Karpas-422 (cell line): ENCODE measurements at regions not wholly inside any gene's neighbourhood (a gene's known extent, or its start where the extent isn't known, plus 50 kb on each side); places are given as distances from the start of the nearest gene placed in this dataset.

Source experiments
- DNase-seq: peaks from one replicate; pipeline ENCODE4 v3.0.0-alpha.2; 2015
- H2AFZ ChIP-seq: fragments of 200-600 bp; sonication (generic); 2 replicates; pipeline ENCODE4 v1.6.1; 2014; ENCODE audit warnings: antibody characterized with exemption, low read length, mixed read lengths
- H3K27ac ChIP-seq: fragments of 200-600 bp; sonication (generic); 2 replicates; pipeline ENCODE4 v1.5.1; 2014; ENCODE audit warnings: mild to moderate bottlenecking, low read length, moderate library complexity
- H3K27me3 ChIP-seq: fragments of 200-600 bp; sonication (generic); 2 replicates; pipeline ENCODE4 v1.6.1; 2014; ENCODE audit warnings: low read length, mixed read lengths
- H3K36me3 ChIP-seq: fragments of 200-600 bp; sonication (generic); 2 replicates; pipeline ENCODE4 v1.6.1; 2014; ENCODE audit warnings: low read length, mixed read lengths; ENCODE audit not compliant: insufficient read depth
- H3K4me1 ChIP-seq: fragments of 200-600 bp; sonication (generic); 2 replicates; pipeline ENCODE4 v1.6.1; 2014; ENCODE audit warnings: mild to moderate bottlenecking, low read length, mixed read lengths
- H3K4me2 ChIP-seq: fragments of 200-600 bp; sonication (generic); 2 replicates; pipeline ENCODE4 v1.6.1; 2014; ENCODE audit warnings: low read length, low read depth, mild to moderate bottlenecking; ENCODE audit not compliant: poor library complexity, severe bottlenecking
- H3K4me3 ChIP-seq: fragments of 200-600 bp; sonication (generic); 2 replicates; pipeline ENCODE4 v1.5.1; 2014; ENCODE audit warnings: mild to moderate bottlenecking, antibody characterized with exemption, low read length, mixed read lengths
- H3K79me2 ChIP-seq: fragments of 200-600 bp; sonication (generic); 2 replicates; pipeline ENCODE4 v1.6.1; 2014; ENCODE audit warnings: mild to moderate bottlenecking, low read length, mixed read lengths
- H3K9ac ChIP-seq: fragments of 200-600 bp; sonication (generic); 2 replicates; pipeline ENCODE4 v1.6.0; 2014; ENCODE audit warnings: low read length
- H3K9me2 ChIP-seq: fragments of 200-600 bp; sonication (generic), shearing (Covaris generic); replicated peaks from 2 replicates; pipeline ENCODE4 v1.6.0; 2014; ENCODE audit warnings: mild to moderate bottlenecking, low read length, moderate library complexity; ENCODE audit not compliant: insufficient read depth
- H3K9me3 ChIP-seq: fragments of 300-700, 200-600 bp; sonication (generic); 2 replicates; pipeline ENCODE4 v1.6.1; 2014; ENCODE audit warnings: low read length, mixed read lengths
- H4K20me1 ChIP-seq: fragments of 200-600 bp; sonication (generic); 2 replicates; pipeline ENCODE4 v1.6.1; 2014; ENCODE audit warnings: mild to moderate bottlenecking, antibody characterized with exemption, low read length, low read depth; ENCODE audit not compliant: insufficient read depth

- Histone ChIP-seq H2AFZ (no peak overlapping the region), H3K27ac (no peak overlapping the region), H3K36me3 (no peaks in the 10 kb centered on the region), H3K27me3 (no peaks in the 10 kb centered on the region), H3K9me2 (no peaks in the 10 kb centered on the region), H3K4me3 (no peak overlapping the region), H3K9ac (no peak overlapping the region), H4K20me1 (no peaks in the 10 kb centered on the region), H3K4me1 (no peaks in the 10 kb centered on the region), H3K9me3 (no peaks in the 10 kb centered on the region), H3K4me2 (no peak overlapping the region), H3K79me2 (no peaks in the 10 kb centered on the region)
- DNase-seq = no peak
Observed at GRCh38 chr16:25481636-25482035, 210.1 kb upstream of the HS3ST4 start.

GRCh38 chr16:25478476-25478875 is 213.3 kb upstream of the HS3ST4 start:
- Histone ChIP-seq H3K4me3 (no peak overlapping the region), H3K79me2 (no peaks in the 10 kb centered on the region), H3K27ac (no peak overlapping the region), H3K36me3 (no peaks in the 10 kb centered on the region), H3K9ac (no peak overlapping the region), H4K20me1 (no peaks in the 10 kb centered on the region), H3K9me3 (no peaks in the 10 kb centered on the region), H3K9me2 (no peaks in the 10 kb centered on the region), H3K4me1 (no peaks in the 10 kb centered on the region), H3K27me3 (no peaks in the 10 kb centered on the region), H3K4me2 (no peak overlapping the region), H2AFZ (no peak overlapping the region)
- no peak for DNase-seq

- H4K20me1 ChIP-seq = no peaks in the 10 kb centered on the region
- H2AFZ ChIP-seq = no peak overlapping the region
- no peaks in the 10 kb centered on the region for H3K9me3 ChIP-seq
- no peaks in the 10 kb centered on the region for H3K9me2 ChIP-seq
- no peaks in the 10 kb centered on the region for H3K79me2 ChIP-seq
- no peaks in the 10 kb centered on the region for H3K4me1 ChIP-seq
- no peaks in the 10 kb centered on the region for H3K36me3 ChIP-seq
- no peak for DNase-seq
- no peak overlapping the region for H3K27ac ChIP-seq
- no peak overlapping the region for H3K9ac ChIP-seq
- no peak overlapping the region for H3K4me3 ChIP-seq
- H3K27me3 ChIP-seq = no peaks in the 10 kb centered on the region
- H3K4me2 ChIP-seq = no peak overlapping the region
Observed at GRCh38 chr16:25464058-25464457, 206.4 kb upstream of the ZKSCAN2 start.

DNA sequence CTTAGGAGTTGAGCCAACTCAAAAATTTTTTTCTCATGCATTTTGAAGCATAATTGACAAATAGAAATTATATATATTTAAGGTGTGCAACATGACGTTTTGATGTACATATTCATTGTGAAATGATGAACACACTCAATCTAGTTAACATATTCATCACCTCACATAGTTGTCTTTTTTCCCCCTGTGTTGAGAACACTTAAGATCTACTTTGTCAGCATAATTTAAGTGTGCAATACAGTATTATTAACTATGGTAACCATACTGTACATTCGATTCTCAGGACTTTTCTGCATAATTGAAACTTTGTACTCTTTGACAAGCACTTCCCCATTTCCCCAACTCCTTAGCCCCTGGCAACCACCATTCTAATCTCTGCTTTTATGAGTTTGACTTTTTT is 192.2 kb upstream of the ZKSCAN2 start:
- Histone ChIP-seq H3K4me1 (no peaks in the 10 kb centered on the region), H3K79me2 (no peaks in the 10 kb centered on the region), H3K36me3 (no peaks in the 10 kb centered on the region), H3K27ac (no peak overlapping the region), H3K9me2 (no peaks in the 10 kb centered on the region), H3K9me3 (no peaks in the 10 kb centered on the region), H2AFZ (no peak overlapping the region), H4K20me1 (no peaks in the 10 kb centered on the region), H3K27me3 (no peaks in the 10 kb centered on the region), H3K9ac (no peak overlapping the region), H3K4me2 (no peak overlapping the region), H3K4me3 (no peak overlapping the region)
- no peak for DNase-seq

DNA sequence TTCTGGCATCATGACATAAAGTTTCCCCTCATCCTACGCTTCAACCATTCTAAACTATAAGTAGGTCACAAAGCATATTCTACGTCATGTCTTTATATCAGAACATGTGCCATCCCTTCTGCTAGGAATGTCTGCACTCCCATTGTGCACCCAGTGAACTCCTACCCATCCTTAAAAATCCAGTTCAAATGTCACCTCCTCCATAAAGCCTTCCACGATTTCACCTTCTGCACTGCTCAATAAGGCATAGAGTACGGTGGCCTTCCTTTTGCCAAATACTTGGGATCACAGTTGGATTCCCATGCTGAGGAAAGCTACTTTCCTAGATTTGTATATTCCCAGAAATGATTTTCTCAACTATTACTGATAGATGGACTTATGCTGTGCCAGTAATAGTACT is 186.3 kb upstream of the ZKSCAN2 start:
- Histone ChIP-seq H3K4me2 (no peak overlapping the region), H3K36me3 (no peaks in the 10 kb centered on the region), H3K9me2 (no peaks in the 10 kb centered on the region), H3K79me2 (no peaks in the 10 kb centered on the region), H3K9me3 (no peaks in the 10 kb centered on the region), H3K27me3 (no peaks in the 10 kb centered on the region), H3K4me1 (no peaks in the 10 kb centered on the region), H3K9ac (no peak overlapping the region), H4K20me1 (no peaks in the 10 kb centered on the region), H3K4me3 (no peak overlapping the region), H3K27ac (no peak overlapping the region), H2AFZ (no peak overlapping the region)
- no peak for DNase-seq

GRCh38 chr16:25434064-25434463 is 176.4 kb upstream of the ZKSCAN2 start:
- no peaks in the 10 kb centered on the region for H4K20me1 ChIP-seq
- no peaks in the 10 kb centered on the region; the same call in 1 of the 2 replicates for H3K27me3 ChIP-seq
- no peaks in the 10 kb centered on the region for H3K79me2 ChIP-seq
- no peak for DNase-seq
- no peaks in the 10 kb centered on the region for H3K36me3 ChIP-seq
- no peaks in the 10 kb centered on the region for H3K9me2 ChIP-seq
- H3K4me1 ChIP-seq = peaks cover 5% of the 10 kb centered on the region
- H3K4me2 ChIP-seq = no peak overlapping the region
- H3K9me3 ChIP-seq = no peaks in the 10 kb centered on the region
- no peak overlapping the region for H3K27ac ChIP-seq
- H3K4me3 ChIP-seq = no peak overlapping the region
- H2AFZ ChIP-seq = no peak overlapping the region
- H3K9ac ChIP-seq = no peak overlapping the region

DNA sequence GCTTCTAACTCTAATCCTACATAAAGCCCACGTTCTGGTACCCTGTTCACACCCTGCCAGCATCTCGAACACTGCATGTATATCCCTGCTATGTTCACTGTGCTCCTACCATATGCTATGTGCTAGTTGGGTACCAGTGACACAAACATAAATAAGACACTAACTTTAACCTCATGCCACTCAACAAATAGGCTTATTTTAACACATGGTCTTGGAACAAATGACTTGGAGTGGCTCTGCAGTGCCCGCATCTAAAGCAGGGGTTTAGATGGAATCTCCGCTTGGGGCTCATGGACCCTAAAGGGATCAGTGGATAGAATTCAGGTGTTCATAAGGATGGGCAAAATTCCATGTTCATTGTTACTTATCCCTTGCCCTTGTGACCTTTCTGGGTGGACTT is 175.7 kb upstream of the ZKSCAN2 start:
- no peaks in the 10 kb centered on the region; the same call in 1 of the 2 replicates for H3K27me3 ChIP-seq
- DNase-seq = no peak
- no peaks in the 10 kb centered on the region for H4K20me1 ChIP-seq
- no peak overlapping the region for H3K4me3 ChIP-seq
- H3K36me3 ChIP-seq = no peaks in the 10 kb centered on the region
- no peaks in the 10 kb centered on the region for H3K79me2 ChIP-seq
- H3K9me3 ChIP-seq = no peaks in the 10 kb centered on the region
- H3K9me2 ChIP-seq = no peaks in the 10 kb centered on the region
- no peak overlapping the region for H2AFZ ChIP-seq
- H3K4me1 ChIP-seq = peaks cover 5% of the 10 kb centered on the region
- no peak overlapping the region for H3K9ac ChIP-seq
- H3K27ac ChIP-seq = no peak overlapping the region
- no peak overlapping the region for H3K4me2 ChIP-seq

DNA sequence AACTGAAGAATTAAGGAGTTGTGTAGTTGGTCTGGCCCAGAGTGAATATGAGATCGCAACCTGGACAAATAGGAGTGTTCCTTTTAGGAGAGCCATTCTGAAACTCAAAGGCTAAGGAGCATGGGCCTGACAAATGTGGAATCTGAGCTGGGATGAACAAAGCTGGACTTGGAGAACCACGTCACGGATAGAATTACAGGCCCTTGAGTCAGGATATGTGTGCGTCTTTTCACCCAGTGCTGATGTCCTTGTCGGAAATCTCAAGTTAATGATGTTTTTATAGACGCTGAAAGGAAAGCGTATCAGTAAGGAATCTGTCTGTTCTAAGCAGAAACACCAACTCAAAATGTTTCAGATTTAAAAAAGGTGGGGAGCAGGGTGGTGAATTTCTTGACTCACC is 173.8 kb upstream of the ZKSCAN2 start:
- H3K9me3 ChIP-seq = no peaks in the 10 kb centered on the region
- H3K27ac ChIP-seq = no peak overlapping the region
- peaks cover 5% of the 10 kb centered on the region for H3K4me1 ChIP-seq
- H3K27me3 ChIP-seq = no peaks in the 10 kb centered on the region; the same call in 1 of the 2 replicates
- H3K79me2 ChIP-seq = no peaks in the 10 kb centered on the region
- no peak overlapping the region for H2AFZ ChIP-seq
- DNase-seq = no peak
- no peak overlapping the region for H3K4me3 ChIP-seq
- H3K36me3 ChIP-seq = no peaks in the 10 kb centered on the region
- no peaks in the 10 kb centered on the region for H4K20me1 ChIP-seq
- no peak overlapping the region for H3K4me2 ChIP-seq
- no peak overlapping the region for H3K9ac ChIP-seq
- no peaks in the 10 kb centered on the region for H3K9me2 ChIP-seq

GRCh38 chr16:25426829-25427228 is 169.2 kb upstream of the ZKSCAN2 start:
- H3K27me3 ChIP-seq = no peaks in the 10 kb centered on the region; the same call in 1 of the 2 replicates
- H3K36me3 ChIP-seq = no peaks in the 10 kb centered on the region
- H3K9ac ChIP-seq = no peak overlapping the region
- no peak overlapping the region for H2AFZ ChIP-seq
- no peaks in the 10 kb centered on the region for H4K20me1 ChIP-seq
- no peaks in the 10 kb centered on the region for H3K4me1 ChIP-seq
- H3K9me2 ChIP-seq = no peaks in the 10 kb centered on the region
- H3K9me3 ChIP-seq = no peaks in the 10 kb centered on the region
- H3K4me2 ChIP-seq = no peak overlapping the region
- no peak overlapping the region for H3K27ac ChIP-seq
- DNase-seq = no peak
- no peaks in the 10 kb centered on the region for H3K79me2 ChIP-seq
- H3K4me3 ChIP-seq = no peak overlapping the region
